Adrenal gland (tissue), 5 donors: ENCODE measurements at regions not wholly inside any gene's neighbourhood (a gene's known extent, or its start where the extent isn't known, plus 50 kb on each side); places are given as distances from the start of the nearest gene placed in this dataset.

Source experiments
- POLR2A ChIP-seq, 2 donors: fragments of 450-650 bp; IDR thresholded peaks; one replicate each; pipeline ENCODE4 v1.6.1; 2017; ENCODE audit warnings: antibody characterized with exemption in 2 of 2, mild to moderate bottlenecking in 2 of 2, moderate library complexity in 1 of 2
- TF ChIP-seq, protein P1 (sequence below), 6 experiments: fragments of 450-650 bp in 4 of 6; fragments of 200-600 bp in 2 of 6; sonication (generic) in 1 of 6; IDR thresholded peaks; 1 replicate in 5 of 6; 2 replicates in 1 of 6; pipeline versions ENCODE4 v1.5.1 to v1.8.0; 2016 to 2021; ENCODE audit warnings: antibody characterized with exemption in 6 of 6, mild to moderate bottlenecking in 2 of 6, moderate library complexity in 1 of 6
- donor health status: DM: no; HTN: no; CAD: no.

DNA sequence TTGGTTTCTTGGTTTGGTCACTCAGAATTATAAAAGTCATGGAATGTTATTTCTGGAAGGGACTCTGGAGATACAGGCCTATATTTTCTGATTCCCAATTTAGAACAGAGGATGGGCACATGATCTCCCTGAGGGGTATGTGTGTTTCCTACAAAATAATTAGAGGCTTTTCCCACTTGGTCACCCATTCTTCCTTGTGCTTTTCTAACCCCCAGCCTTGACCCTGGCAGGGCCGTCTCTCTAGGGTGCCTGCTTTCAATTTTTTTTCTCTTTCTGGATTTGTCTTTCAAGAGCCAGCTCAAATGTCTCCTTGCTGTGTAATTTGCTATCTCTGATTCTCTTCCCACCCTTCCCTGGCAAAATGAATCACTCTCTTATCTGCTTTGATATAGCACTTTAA lies 131.9 kb downstream of the HLX start:
- TF ChIP-seq, protein P1, sequence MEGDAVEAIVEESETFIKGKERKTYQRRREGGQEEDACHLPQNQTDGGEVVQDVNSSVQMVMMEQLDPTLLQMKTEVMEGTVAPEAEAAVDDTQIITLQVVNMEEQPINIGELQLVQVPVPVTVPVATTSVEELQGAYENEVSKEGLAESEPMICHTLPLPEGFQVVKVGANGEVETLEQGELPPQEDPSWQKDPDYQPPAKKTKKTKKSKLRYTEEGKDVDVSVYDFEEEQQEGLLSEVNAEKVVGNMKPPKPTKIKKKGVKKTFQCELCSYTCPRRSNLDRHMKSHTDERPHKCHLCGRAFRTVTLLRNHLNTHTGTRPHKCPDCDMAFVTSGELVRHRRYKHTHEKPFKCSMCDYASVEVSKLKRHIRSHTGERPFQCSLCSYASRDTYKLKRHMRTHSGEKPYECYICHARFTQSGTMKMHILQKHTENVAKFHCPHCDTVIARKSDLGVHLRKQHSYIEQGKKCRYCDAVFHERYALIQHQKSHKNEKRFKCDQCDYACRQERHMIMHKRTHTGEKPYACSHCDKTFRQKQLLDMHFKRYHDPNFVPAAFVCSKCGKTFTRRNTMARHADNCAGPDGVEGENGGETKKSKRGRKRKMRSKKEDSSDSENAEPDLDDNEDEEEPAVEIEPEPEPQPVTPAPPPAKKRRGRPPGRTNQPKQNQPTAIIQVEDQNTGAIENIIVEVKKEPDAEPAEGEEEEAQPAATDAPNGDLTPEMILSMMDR (IDR thresholded peaks at IDR 0.05), result no peak
- TF ChIP-seq POLR2A (IDR thresholded peaks at IDR 0.05), result no peak
